WTC11 (cell line): ENCODE measurements at regions not wholly inside any gene's neighbourhood (a gene's known extent, or its start where the extent isn't known, plus 50 kb on each side); places are given as distances from the start of the nearest gene placed in this dataset.

Experiments used
- ATAC-seq: fragments of 200-7000 bp; cut with Tn5 transposase; 2 replicates; pipeline ENCODE4 v1.10.0; 2021; ENCODE audit warnings: mild to moderate bottlenecking, moderate library complexity
- CTCF ChIA-PET: fragments of 300-600 bp; sonication (Branson Sonifier 250); formaldehyde crosslinking; loops from one replicate; lab custom pipeline; 2021; ENCODE audit warnings: antibody characterized with exemption; lab: Charles Lee
- POLR2A ChIA-PET: fragments of 350-600 bp; sonication (Branson Sonifier 250); formaldehyde crosslinking; loops from one replicate; lab custom pipeline; 2021; ENCODE audit warnings: antibody characterized with exemption; lab: Charles Lee
- DNase-seq: peaks from one replicate; pipeline ENCODE4 v3.0.0; 2021; ENCODE audit warnings: low spot score
- H3K27ac Mint-ChIP-seq: 2 replicates; pipeline ENCODE4 v1.8.0; 2021; ENCODE audit warnings: mixed read lengths
- H3K27me3 Mint-ChIP-seq: 2 replicates; pipeline ENCODE4 v1.8.0; 2021; ENCODE audit warnings: low read depth, mild to moderate bottlenecking, moderate library complexity, mixed read lengths
- H3K36me3 Mint-ChIP-seq: 2 replicates; pipeline ENCODE4 v1.8.0; 2021; ENCODE audit warnings: mixed read lengths
- H3K4me1 Mint-ChIP-seq: 2 replicates; pipeline ENCODE4 v1.8.0; 2022; ENCODE audit warnings: mixed read lengths
- H3K4me3 Mint-ChIP-seq: 2 replicates; pipeline ENCODE4 v1.8.0; 2021; ENCODE audit warnings: mild to moderate bottlenecking, moderate library complexity, mixed read lengths
- H3K9me3 Mint-ChIP-seq: 2 replicates; pipeline ENCODE4 v1.8.0; 2021; ENCODE audit warnings: mixed read lengths
- ATF2 ChIP-seq: sonication (generic); formaldehyde crosslinking; IDR thresholded peaks from 2 replicates; pipeline ENCODE4 v1.8.1; 2022; ENCODE audit warnings: low read depth, missing genetic modification reagents, borderline replicate concordance
- CBFB ChIP-seq: sonication (generic); formaldehyde crosslinking; IDR thresholded peaks from 2 replicates; pipeline ENCODE4 v1.8.1; 2022; ENCODE audit warnings: mild to moderate bottlenecking, low read depth, missing genetic modification reagents
- CREM ChIP-seq: sonication (generic); formaldehyde crosslinking; IDR thresholded peaks from 2 replicates; pipeline ENCODE4 v1.8.1; 2022; ENCODE audit warnings: mild to moderate bottlenecking, missing genetic modification reagents, moderate library complexity
- E2F4 ChIP-seq: sonication (generic); formaldehyde crosslinking; IDR thresholded peaks from 2 replicates; pipeline ENCODE4 v1.8.1; 2022; ENCODE audit warnings: low read depth, mild to moderate bottlenecking, moderate library complexity, missing genetic modification reagents, borderline replicate concordance
- GABPB1 ChIP-seq: sonication (generic); formaldehyde crosslinking; IDR thresholded peaks from 2 replicates; pipeline ENCODE4 v1.8.1; 2023; ENCODE audit warnings: mild to moderate bottlenecking, missing genetic modification reagents
- JUN ChIP-seq: sonication (generic); formaldehyde crosslinking; IDR thresholded peaks from 2 replicates; pipeline ENCODE4 v1.8.0; 2023; ENCODE audit warnings: mild to moderate bottlenecking, missing genetic modification reagents
- NFYB ChIP-seq: sonication (generic); formaldehyde crosslinking; conservative IDR thresholded peaks from 2 replicates; pipeline ENCODE4 v1.8.0; 2022; ENCODE audit warnings: low read depth, missing genetic modification reagents
- PRDM15 ChIP-seq: sonication (generic); formaldehyde crosslinking; IDR thresholded peaks from 2 replicates; pipeline ENCODE4 v1.8.0; 2022; ENCODE audit warnings: missing genetic modification reagents
- PREB ChIP-seq: sonication (generic); formaldehyde crosslinking; IDR thresholded peaks from 2 replicates; pipeline ENCODE4 v1.8.1; 2022; ENCODE audit warnings: mild to moderate bottlenecking, missing genetic modification reagents, moderate library complexity, borderline replicate concordance
- SP1 ChIP-seq: sonication (generic); formaldehyde crosslinking; conservative IDR thresholded peaks from 2 replicates; pipeline ENCODE4 v1.8.1; 2022; ENCODE audit warnings: missing genetic modification reagents
- USF1 ChIP-seq: sonication (generic); formaldehyde crosslinking; IDR thresholded peaks from 2 replicates; pipeline ENCODE4 v1.8.0; 2022; ENCODE audit warnings: mild to moderate bottlenecking, missing genetic modification reagents
- USF2 ChIP-seq: sonication (generic); formaldehyde crosslinking; IDR thresholded peaks from 2 replicates; pipeline ENCODE4 v1.8.1; 2023; ENCODE audit warnings: mild to moderate bottlenecking, missing genetic modification reagents, moderate library complexity
- ZBTB43 ChIP-seq: sonication (generic); formaldehyde crosslinking; IDR thresholded peaks from 2 replicates; pipeline ENCODE4 v1.8.1; 2023; ENCODE audit warnings: mild to moderate bottlenecking, missing genetic modification reagents
- ZNF121 ChIP-seq: sonication (generic); formaldehyde crosslinking; IDR thresholded peaks from 2 replicates; pipeline ENCODE4 v1.8.0; 2023; ENCODE audit warnings: missing genetic modification reagents
- ZNF396 ChIP-seq: fragments of 250-450 bp; sonication (Bioruptor Pico); IDR thresholded peaks from 2 replicates; pipeline ENCODE4 v1.8.0; 2021; ENCODE audit warnings: mild to moderate bottlenecking, moderate library complexity, borderline replicate concordance
- ZNF416 ChIP-seq: fragments of 250-450 bp; sonication (Bioruptor Pico); IDR thresholded peaks from 2 replicates; pipeline ENCODE4 v1.9.0; 2021; ENCODE audit warnings: mild to moderate bottlenecking, inconsistent platforms
- ZNF671 ChIP-seq: fragments of 250-450 bp; sonication (Bioruptor Pico); IDR thresholded peaks from 2 replicates; pipeline ENCODE4 v1.8.0; 2021; ENCODE audit warnings: mild to moderate bottlenecking

GRCh38 chr2:145116056-145116455, 596.1 kb upstream of the ZEB2 start:
- DNase-seq (no peak), ATAC-seq (no peak)
- H3K9me3 Mint-ChIP-seq: 0 out of 2 replicates have a peak, but pooled peaks cover 3% of the 10 kb centered on the region
- H3K4me1 Mint-ChIP-seq: peaks cover 6% of the 10 kb centered on the region
- H3K27ac Mint-ChIP-seq: no peak overlapping the region
- H3K27me3 Mint-ChIP-seq: no peaks in the 10 kb centered on the region
- POLR2A ChIA-PET: no interaction called here
- no peaks in the 10 kb centered on the region for H3K36me3 Mint-ChIP-seq
- no peak overlapping the region for H3K4me3 Mint-ChIP-seq
- TF ChIP-seq PREB (CRISPR knock-in tag) (no peak), ZNF416 (CRISPR knock-in tag) (no peak), NFYB (CRISPR knock-in tag) (no peak), GABPB1 (no peak), CBFB (CRISPR knock-in tag) (no peak), ZNF121 (CRISPR knock-in tag) (no peak), ZNF396 (CRISPR knock-in tag) (no peak), PRDM15 (CRISPR knock-in tag) (no peak), USF2 (CRISPR knock-in tag) (no peak), JUN (CRISPR knock-in tag) (no peak), CREM (no peak), E2F4 (no peak), SP1 (CRISPR knock-in tag) (no peak), ZNF671 (CRISPR knock-in tag) (no peak), USF1 (CRISPR knock-in tag) (no peak), ATF2 (CRISPR knock-in tag) (no peak), ZBTB43 (CRISPR knock-in tag) (no peak)
- CTCF ChIA-PET: no interaction called here
